SK-N-SH treated with all-trans-retinoic acid at 6 μM for 48 hours (cell line): ENCODE measurements at regions not wholly inside any gene's neighbourhood (a gene's known extent, or its start where the extent isn't known, plus 50 kb on each side); places are given as distances from the start of the nearest gene placed in this dataset.

Experiments used
- ARNTL ChIP-seq: fragments of 450-650 bp; formaldehyde crosslinking; IDR thresholded peaks from 2 replicates; pipeline ENCODE4 v1.5.0; 2020; ENCODE audit warnings: low read depth, mild to moderate bottlenecking, moderate library complexity, borderline replicate concordance
- CSDC2 ChIP-seq: fragments of 250-450 bp; sonication (Bioruptor Pico); IDR thresholded peaks from 2 replicates; pipeline ENCODE4 v1.5.0; 2020; ENCODE audit warnings: mild to moderate bottlenecking, moderate library complexity
- ISL1 ChIP-seq: fragments of 250-450 bp; sonication (Bioruptor Pico); IDR thresholded peaks from 2 replicates; pipeline ENCODE4 v2.1.2; 2022; ENCODE audit warnings: mild to moderate bottlenecking, moderate library complexity
- POU6F1 ChIP-seq: fragments of 250-450 bp; sonication (Bioruptor Pico); IDR thresholded peaks from 2 replicates; pipeline ENCODE4 v1.8.0; 2021; ENCODE audit warnings: low read depth, mild to moderate bottlenecking, moderate library complexity, borderline replicate concordance
- RARB ChIP-seq: fragments of 250-450 bp; sonication (Bioruptor Pico); IDR thresholded peaks from 2 replicates; pipeline ENCODE4 v1.8.0; 2021; ENCODE audit warnings: mild to moderate bottlenecking, moderate library complexity
- SNAI2 ChIP-seq: fragments of 250-450 bp; sonication (Bioruptor Pico); IDR thresholded peaks from 2 replicates; pipeline ENCODE4 v1.5.0; 2020; ENCODE audit warnings: mild to moderate bottlenecking, moderate library complexity
- TCF4 ChIP-seq: fragments of 250-450 bp; sonication (Bioruptor Pico); IDR thresholded peaks from 2 replicates; pipeline ENCODE4 v1.8.0; 2021; ENCODE audit warnings: mild to moderate bottlenecking, moderate library complexity, borderline replicate concordance
- ZC3H10 ChIP-seq: fragments of 250-450 bp; sonication (Bioruptor Pico); IDR thresholded peaks from 2 replicates; pipeline ENCODE4 v1.5.1; 2021; ENCODE audit warnings: mild to moderate bottlenecking, moderate library complexity
- ZFP30 ChIP-seq: fragments of 450-650 bp; formaldehyde crosslinking; IDR thresholded peaks from 2 replicates; pipeline ENCODE4 v1.5.0; 2022; ENCODE audit warnings: mild to moderate bottlenecking, moderate library complexity
- ZNF565 ChIP-seq: fragments of 450-650 bp; formaldehyde crosslinking; conservative IDR thresholded peaks from 2 replicates; pipeline ENCODE4 v1.5.0; 2020; ENCODE audit warnings: low read depth, mild to moderate bottlenecking, moderate library complexity
- TF ChIP-seq, protein P1 (sequence below): fragments of 250-450 bp; sonication (Bioruptor Pico); IDR thresholded peaks from 2 replicates; pipeline ENCODE4 v1.8.0; 2020; ENCODE audit warnings: mild to moderate bottlenecking, moderate library complexity, borderline replicate concordance
- TF ChIP-seq, protein P2 (sequence below): fragments of 250-450 bp; sonication (Bioruptor Pico); IDR thresholded peaks from 2 replicates; pipeline ENCODE4 v1.5.1; 2020; ENCODE audit warnings: low read depth, mild to moderate bottlenecking, moderate library complexity

DNA sequence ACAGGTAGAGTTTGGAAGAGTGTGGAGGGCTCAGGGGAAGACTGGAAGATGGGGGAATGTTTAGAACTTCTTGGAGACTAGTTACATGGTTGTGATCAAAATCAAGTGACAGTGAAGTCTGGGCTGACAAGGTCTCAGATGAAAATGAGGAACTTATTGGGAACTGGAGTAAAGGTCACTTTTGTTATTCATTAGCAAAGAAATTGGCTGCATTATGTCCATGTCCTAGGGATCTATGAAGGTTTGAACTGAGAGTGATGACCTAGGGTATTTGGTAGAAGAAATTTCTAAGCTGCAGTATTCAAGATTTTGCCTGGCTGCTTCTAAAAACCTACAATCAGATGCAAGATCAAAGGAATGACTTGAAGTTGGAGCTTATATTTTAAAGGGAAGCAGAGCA lies 747.1 kb downstream of the KCNJ2 start:
- no peak for TF ChIP-seq ARNTL (CRISPR knock-in tag)
- TF ChIP-seq, protein P1, sequence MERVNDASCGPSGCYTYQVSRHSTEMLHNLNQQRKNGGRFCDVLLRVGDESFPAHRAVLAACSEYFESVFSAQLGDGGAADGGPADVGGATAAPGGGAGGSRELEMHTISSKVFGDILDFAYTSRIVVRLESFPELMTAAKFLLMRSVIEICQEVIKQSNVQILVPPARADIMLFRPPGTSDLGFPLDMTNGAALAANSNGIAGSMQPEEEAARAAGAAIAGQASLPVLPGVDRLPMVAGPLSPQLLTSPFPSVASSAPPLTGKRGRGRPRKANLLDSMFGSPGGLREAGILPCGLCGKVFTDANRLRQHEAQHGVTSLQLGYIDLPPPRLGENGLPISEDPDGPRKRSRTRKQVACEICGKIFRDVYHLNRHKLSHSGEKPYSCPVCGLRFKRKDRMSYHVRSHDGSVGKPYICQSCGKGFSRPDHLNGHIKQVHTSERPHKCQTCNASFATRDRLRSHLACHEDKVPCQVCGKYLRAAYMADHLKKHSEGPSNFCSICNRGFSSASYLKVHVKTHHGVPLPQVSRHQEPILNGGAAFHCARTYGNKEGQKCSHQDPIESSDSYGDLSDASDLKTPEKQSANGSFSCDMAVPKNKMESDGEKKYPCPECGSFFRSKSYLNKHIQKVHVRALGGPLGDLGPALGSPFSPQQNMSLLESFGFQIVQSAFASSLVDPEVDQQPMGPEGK (CRISPR knock-in tag): no peak
- TF ChIP-seq ZNF565: no peak
- TF ChIP-seq, protein P2, sequence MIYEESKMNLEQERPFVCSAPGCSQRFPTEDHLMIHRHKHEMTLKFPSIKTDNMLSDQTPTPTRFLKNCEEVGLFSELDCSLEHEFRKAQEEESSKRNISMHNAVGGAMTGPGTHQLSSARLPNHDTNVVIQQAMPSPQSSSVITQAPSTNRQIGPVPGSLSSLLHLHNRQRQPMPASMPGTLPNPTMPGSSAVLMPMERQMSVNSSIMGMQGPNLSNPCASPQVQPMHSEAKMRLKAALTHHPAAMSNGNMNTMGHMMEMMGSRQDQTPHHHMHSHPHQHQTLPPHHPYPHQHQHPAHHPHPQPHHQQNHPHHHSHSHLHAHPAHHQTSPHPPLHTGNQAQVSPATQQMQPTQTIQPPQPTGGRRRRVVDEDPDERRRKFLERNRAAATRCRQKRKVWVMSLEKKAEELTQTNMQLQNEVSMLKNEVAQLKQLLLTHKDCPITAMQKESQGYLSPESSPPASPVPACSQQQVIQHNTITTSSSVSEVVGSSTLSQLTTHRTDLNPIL (CRISPR knock-in tag): no peak
- no peak for TF ChIP-seq POU6F1
- TF ChIP-seq ISL1 (CRISPR knock-in tag): no peak
- no peak for TF ChIP-seq ZC3H10 (CRISPR knock-in tag)
- no peak for TF ChIP-seq SNAI2 (CRISPR knock-in tag)
- no peak for TF ChIP-seq CSDC2 (CRISPR knock-in tag)
- TF ChIP-seq RARB (CRISPR knock-in tag): no peak
- TF ChIP-seq ZFP30 (CRISPR knock-in tag): no peak
- TF ChIP-seq TCF4 (CRISPR knock-in tag): no peak
